Uterus (tissue), 3 donors: ENCODE measurements at regions not wholly inside any gene's neighbourhood (a gene's known extent, or its start where the extent isn't known, plus 50 kb on each side); places are given as distances from the start of the nearest gene placed in this dataset.
"Not testable (repeated sequence)": the region's sequence is repeated elsewhere in the genome, so short reads cannot be mapped to it uniquely, and the experiment has no call there.

Source experiments
- DNase-seq, 2 donors: peaks; one replicate each; pipeline ENCODE4 v3.0.0-alpha.2; 2019 to 2020
- H3K27ac ChIP-seq, 2 donors: fragments of 200-600 bp; sonication (generic); 1 replicate in 1 of 2; 2 replicates in 1 of 2; pipeline ENCODE4 v1.5.1; 2016 to 2018
- H3K27me3 ChIP-seq, 2 donors: fragments of 200-600 bp; sonication (generic); one replicate each; pipeline ENCODE4 v1.5.1; 2018 to 2019; ENCODE audit warnings: control low read depth in 1 of 2
- H3K36me3 ChIP-seq, 2 donors: fragments of 200-600 bp; sonication (generic); one replicate each; pipeline ENCODE4 v1.5.1; 2019; ENCODE audit warnings: control low read depth in 1 of 2
- H3K4me1 ChIP-seq, 2 donors: fragments of 200-600 bp; sonication (generic); one replicate each; pipeline ENCODE4 v1.5.1; 2018 to 2019; ENCODE audit warnings: control low read depth in 1 of 2
- H3K4me3 ChIP-seq, 2 donors: fragments of 200-600 bp; sonication (generic); 1 replicate in 1 of 2; 2 replicates in 1 of 2; pipeline ENCODE4 v1.5.1; 2018 to 2019; ENCODE audit warnings: mild to moderate bottlenecking in 1 of 2
- H3K9me3 ChIP-seq, 2 donors: fragments of 200-600 bp; sonication (generic); one replicate each; pipeline ENCODE4 v1.5.1; 2019; ENCODE audit warnings: control low read depth in 1 of 2
- POLR2A ChIP-seq, 2 donors: fragments of 450-650 bp; IDR thresholded peaks; one replicate each; pipeline ENCODE4 v1.6.1; 2016; ENCODE audit warnings: antibody characterized with exemption in 2 of 2, mild to moderate bottlenecking in 1 of 2, moderate library complexity in 1 of 2
- intact Hi-C: fragments of 100-400 bp; cut with DNase I; formaldehyde crosslinking; loops from one replicate; pipeline ENCODE4 v1.15.1; 2023; ENCODE audit warnings: low total_unique reads
- TF ChIP-seq, protein P1 (sequence below), 4 experiments: fragments of 200-600 bp in 2 of 4; fragments of 450-650 bp in 2 of 4; sonication (generic) in 2 of 4; IDR thresholded peaks; one replicate each; pipeline ENCODE4 v1.5.1; 2016 to 2019; ENCODE audit warnings: antibody characterized with exemption in 4 of 4, mild to moderate bottlenecking in 2 of 4, moderate library complexity in 1 of 4
- donor health status: DM: yes; HTN: yes; CAD: no.

DNA sequence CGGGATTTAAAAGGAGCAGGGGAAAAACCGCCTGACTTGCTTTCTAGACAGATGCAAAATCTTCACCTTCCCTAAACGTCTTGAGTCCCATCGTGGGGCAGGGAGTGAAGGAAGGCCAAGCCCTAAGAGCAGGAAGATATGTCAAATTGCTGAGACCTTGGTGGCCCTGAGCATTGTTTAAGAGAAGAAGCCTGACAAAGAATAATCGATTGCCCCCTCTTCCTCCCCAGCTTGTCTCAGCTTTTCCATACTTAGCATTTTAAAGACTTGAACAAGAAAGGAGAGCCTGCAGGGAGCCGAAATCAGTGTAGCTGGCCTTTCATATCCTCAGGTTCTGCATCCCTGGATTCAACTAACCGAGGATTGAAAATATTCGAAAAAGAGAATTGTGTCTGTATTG is 157.6 kb upstream of the DLX2 start:
- no peaks in the 10 kb centered on the region for H3K27me3 ChIP-seq
- intact Hi-C loops = no loop called here
- no peaks in the 10 kb centered on the region for H3K4me1 ChIP-seq
- H3K4me3 ChIP-seq = no peak overlapping the region
- no peaks in the 10 kb centered on the region for H3K36me3 ChIP-seq
- DNase-seq = no peak
- no peaks in the 10 kb centered on the region for H3K9me3 ChIP-seq
- H3K27ac ChIP-seq = no peak overlapping the region
- TF ChIP-seq, protein P1, sequence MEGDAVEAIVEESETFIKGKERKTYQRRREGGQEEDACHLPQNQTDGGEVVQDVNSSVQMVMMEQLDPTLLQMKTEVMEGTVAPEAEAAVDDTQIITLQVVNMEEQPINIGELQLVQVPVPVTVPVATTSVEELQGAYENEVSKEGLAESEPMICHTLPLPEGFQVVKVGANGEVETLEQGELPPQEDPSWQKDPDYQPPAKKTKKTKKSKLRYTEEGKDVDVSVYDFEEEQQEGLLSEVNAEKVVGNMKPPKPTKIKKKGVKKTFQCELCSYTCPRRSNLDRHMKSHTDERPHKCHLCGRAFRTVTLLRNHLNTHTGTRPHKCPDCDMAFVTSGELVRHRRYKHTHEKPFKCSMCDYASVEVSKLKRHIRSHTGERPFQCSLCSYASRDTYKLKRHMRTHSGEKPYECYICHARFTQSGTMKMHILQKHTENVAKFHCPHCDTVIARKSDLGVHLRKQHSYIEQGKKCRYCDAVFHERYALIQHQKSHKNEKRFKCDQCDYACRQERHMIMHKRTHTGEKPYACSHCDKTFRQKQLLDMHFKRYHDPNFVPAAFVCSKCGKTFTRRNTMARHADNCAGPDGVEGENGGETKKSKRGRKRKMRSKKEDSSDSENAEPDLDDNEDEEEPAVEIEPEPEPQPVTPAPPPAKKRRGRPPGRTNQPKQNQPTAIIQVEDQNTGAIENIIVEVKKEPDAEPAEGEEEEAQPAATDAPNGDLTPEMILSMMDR (IDR thresholded peaks at IDR 0.05) = no peak
- no peak for TF ChIP-seq POLR2A (IDR thresholded peaks at IDR 0.05)

DNA sequence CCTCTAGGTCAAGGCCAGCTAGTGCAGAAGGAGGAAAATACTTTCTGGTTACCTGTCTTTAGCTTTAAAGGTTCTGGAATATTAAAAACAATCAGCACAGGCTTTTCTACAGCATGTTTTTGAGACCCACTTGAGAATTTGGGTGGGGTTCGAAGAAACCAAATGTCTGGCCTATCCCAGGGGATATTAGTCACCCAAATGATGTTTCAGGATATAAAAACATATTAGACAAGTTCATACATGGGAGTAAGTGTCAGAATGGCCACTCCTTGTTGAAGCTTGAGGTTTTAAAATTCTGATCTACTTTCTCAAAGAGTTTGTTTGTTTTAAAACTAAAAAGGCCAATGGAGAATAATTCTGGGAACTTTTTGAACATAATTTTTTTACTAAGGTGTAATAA is 158.6 kb upstream of the DLX2 start:
- H3K27ac ChIP-seq = no peak overlapping the region

DNA sequence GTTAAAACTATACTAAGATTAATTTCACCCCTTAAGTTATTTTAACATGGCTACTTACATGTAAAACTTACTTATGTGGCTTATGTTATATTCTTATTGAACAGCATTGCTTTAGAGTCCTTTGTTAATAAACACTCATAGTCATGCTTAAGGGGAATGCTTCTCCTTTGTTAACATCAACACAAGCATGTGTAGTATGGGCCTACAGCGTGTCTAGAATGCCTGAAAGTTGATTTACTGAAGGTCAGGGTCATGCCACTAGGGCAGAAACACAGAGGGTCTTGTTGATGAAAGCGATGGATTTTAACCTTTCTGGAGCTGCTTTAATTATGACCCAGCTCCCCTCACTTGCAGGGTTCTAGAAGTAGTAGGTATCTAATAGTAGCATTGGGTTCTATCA is 159.8 kb upstream of the DLX2 start:
- intact Hi-C loops = no loop called here
- H3K27ac ChIP-seq = no peak overlapping the region
- no peaks in the 10 kb centered on the region for H3K4me1 ChIP-seq
- no peaks in the 10 kb centered on the region for H3K27me3 ChIP-seq
- H3K36me3 ChIP-seq = no peaks in the 10 kb centered on the region
- no peak for DNase-seq
- H3K4me3 ChIP-seq = no peak overlapping the region
- TF ChIP-seq, protein P1 (IDR thresholded peaks at IDR 0.05) = no peak
- TF ChIP-seq POLR2A (IDR thresholded peaks at IDR 0.05) = no peak
- H3K9me3 ChIP-seq = no peaks in the 10 kb centered on the region

More for the DNA sequence above, 158.6 kb upstream of the DLX2 start:
- intact Hi-C loops = no loop called here
- no peaks in the 10 kb centered on the region for H3K9me3 ChIP-seq
- no peaks in the 10 kb centered on the region for H3K27me3 ChIP-seq
- DNase-seq = no peak
- no peak overlapping the region for H3K4me3 ChIP-seq
- TF ChIP-seq POLR2A (IDR thresholded peaks at IDR 0.05) = no peak
- TF ChIP-seq, protein P1 (IDR thresholded peaks at IDR 0.05) = no peak
- no peaks in the 10 kb centered on the region for H3K4me1 ChIP-seq
- H3K36me3 ChIP-seq = no peaks in the 10 kb centered on the region

DNA sequence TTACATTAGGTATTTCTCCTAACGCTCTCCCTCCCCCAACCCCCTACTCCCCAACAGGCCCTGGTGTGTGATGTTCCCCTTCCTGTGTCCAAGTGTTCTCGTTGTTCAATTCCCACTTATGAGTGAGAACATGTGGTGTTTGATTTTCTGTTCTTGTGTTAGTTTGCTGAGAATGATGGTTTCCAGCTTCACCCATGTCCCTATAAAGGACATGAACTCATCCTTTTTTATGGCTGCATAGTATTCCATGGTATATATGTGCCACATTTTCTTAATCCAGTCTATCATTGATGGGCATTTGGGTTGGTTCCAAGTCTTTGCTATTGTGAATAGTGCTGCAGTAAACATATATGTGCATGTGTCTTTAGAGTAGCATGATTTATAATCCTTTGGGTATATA is 162.1 kb upstream of the DLX2 start:
- H3K9me3 ChIP-seq = not testable (repeated sequence)

DNA sequence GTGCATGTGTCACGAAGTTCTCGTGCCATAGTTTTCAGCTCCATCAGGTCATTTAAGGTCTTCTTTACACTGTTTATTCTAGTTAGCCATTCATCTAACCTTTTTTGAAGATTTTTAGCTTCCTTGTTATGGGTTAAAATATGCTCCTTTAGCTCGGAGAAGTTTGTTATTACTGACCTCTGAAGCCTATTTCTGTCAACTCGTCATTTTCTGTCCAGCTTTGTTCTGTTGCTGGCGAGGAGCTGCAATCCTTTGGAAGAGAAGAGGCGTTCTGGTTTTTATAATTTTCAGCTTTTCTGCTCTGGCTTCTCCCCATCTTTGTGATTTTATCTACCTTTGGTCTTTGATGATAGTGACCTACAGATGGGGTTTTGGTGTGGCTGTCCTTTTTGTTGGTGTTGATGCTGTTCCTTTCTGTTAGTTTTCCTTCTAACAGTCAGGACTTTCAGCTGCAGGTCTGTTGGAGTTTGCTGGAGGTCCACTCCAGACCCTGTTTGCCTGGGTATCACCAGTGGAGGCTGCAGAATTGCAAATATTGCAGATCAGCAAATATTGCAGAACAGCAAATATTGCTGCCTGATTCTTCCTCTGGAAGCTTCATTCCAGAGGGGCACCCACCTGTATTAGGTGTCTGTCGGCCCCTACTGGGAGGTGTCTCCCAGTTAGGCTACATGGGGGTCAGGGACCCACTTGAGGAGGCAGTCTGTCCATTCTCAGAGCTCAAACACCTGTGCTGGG is 157.7 kb upstream of the ITGA6 start:
- H3K36me3 ChIP-seq, intact Hi-C loops, H3K27ac ChIP-seq, H3K27me3 ChIP-seq, H3K9me3 ChIP-seq, DNase-seq, H3K4me1 ChIP-seq, H3K4me3 ChIP-seq: not testable (repeated sequence)

More for the DNA sequence above, 162.1 kb upstream of the DLX2 start:
- H3K4me3 ChIP-seq, H3K36me3 ChIP-seq, H3K27ac ChIP-seq, intact Hi-C loops, H3K27me3 ChIP-seq, DNase-seq, H3K4me1 ChIP-seq: not testable (repeated sequence)

DNA sequence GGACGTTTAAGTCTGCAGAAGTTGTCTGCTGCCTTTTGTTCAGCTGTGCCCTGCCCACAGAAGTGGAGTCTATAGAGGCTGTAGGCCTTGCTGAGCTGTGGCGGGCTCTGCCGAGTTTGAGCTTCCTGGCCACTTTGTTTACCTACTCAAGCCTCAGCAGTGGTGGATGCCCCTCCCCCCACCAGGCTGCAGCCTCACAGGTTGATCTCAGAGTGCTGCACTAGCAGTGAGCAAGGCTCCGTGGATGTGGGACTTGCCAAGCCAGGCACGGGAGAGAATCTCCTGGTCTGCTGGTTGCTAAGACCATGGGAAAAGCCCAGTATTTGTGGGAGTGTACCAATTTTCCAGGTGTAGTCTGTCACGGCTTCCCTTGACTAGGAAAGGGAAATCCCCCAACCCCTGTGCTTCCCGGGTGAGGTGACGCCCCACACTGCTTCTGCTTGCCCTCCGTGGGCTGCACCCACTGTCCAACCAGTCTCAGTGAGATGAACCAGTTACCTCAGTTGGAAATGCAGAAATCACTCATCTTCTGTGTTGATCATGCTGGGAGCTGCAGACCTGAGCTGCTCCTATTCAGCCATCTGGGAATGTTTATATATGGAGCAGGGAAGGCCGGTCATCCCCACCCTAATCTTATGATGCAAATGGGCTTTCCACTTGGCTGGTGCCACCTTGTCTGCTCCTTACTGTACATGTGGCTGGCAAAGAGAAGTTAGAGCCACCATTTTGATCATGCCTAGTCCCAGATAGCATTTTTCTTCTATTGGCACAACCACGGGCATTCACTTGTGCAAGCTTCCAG is 156.9 kb upstream of the ITGA6 start:
- H3K4me1 ChIP-seq = peaks cover 3 to 8% of the 10 kb centered on the region in 2 donors
- H3K27me3 ChIP-seq = no peaks in the 10 kb centered on the region
- no peaks in the 10 kb centered on the region for H3K36me3 ChIP-seq
- H3K27ac ChIP-seq = no peak overlapping the region
- TF ChIP-seq POLR2A (IDR thresholded peaks at IDR 0.05) = no peak
- TF ChIP-seq, protein P1 (IDR thresholded peaks at IDR 0.05) = no peak
- no peak overlapping the region for H3K4me3 ChIP-seq
- no peak for DNase-seq
- no peaks in the 10 kb centered on the region for H3K9me3 ChIP-seq
- intact Hi-C loops = no loop called here
